Upper lobe of left lung (tissue), 6 donors: ENCODE measurements at regions not wholly inside any gene's neighbourhood (a gene's known extent, or its start where the extent isn't known, plus 50 kb on each side); places are given as distances from the start of the nearest gene placed in this dataset.

Experiments
- ATAC-seq, 2 donors: fragments of 200-7000 bp; cut with Tn5 transposase; one replicate each; pipeline ENCODE4 v1.9.1; 2022; ENCODE audit warnings: mild to moderate bottlenecking in 2 of 2, moderate library complexity in 2 of 2; ENCODE audit not compliant: low FRiP score in 2 of 2
- DNase-seq, 2 donors: peaks; one replicate each; pipeline ENCODE4 v3.0.0-alpha.2; 2019 to 2020
- H3K27ac ChIP-seq, 4 donors: fragments of 200-600 bp; sonication (generic); one replicate each; pipeline ENCODE4 v1.5.1; 2016 to 2019
- H3K27me3 ChIP-seq, 4 donors: fragments of 200-600 bp; sonication (generic); one replicate each; pipeline ENCODE4 v1.5.1; 2017 to 2019
- H3K36me3 ChIP-seq, 4 donors: fragments of 200-600 bp; sonication (generic); one replicate each; pipeline ENCODE4 v1.5.1; 2016 to 2019
- H3K4me1 ChIP-seq, 4 donors: fragments of 200-600 bp; sonication (generic); one replicate each; pipeline ENCODE4 v1.5.1; 2018 to 2019
- H3K4me3 ChIP-seq, 4 donors: fragments of 200-600 bp; sonication (generic); one replicate each; pipeline ENCODE4 v1.5.1; 2017 to 2019; ENCODE audit warnings: mild to moderate bottlenecking in 2 of 4, moderate library complexity in 1 of 4
- H3K9me3 ChIP-seq, 4 donors: fragments of 200-600 bp; sonication (generic); one replicate each; pipeline ENCODE4 v1.5.1; 2018 to 2019
- EP300 ChIP-seq, 4 donors: sonication (generic); formaldehyde crosslinking; IDR thresholded peaks; one replicate each; pipeline ENCODE4 v1.5.1; 2017; ENCODE audit warnings: antibody characterized with exemption in 4 of 4, control low read depth in 2 of 4
- POLR2A ChIP-seq, 4 donors: fragments of 450-650 bp; IDR thresholded peaks; one replicate each; pipeline ENCODE4 v1.5.1; 2016 to 2017; ENCODE audit warnings: antibody characterized with exemption in 4 of 4, mild to moderate bottlenecking in 2 of 4
- POLR2AphosphoS5 ChIP-seq, 2 donors: sonication (generic); formaldehyde crosslinking; IDR thresholded peaks; one replicate each; pipeline ENCODE4 v1.5.1; 2017; ENCODE audit warnings: antibody characterized with exemption in 2 of 2
- WGBS, 2 donors: methylation state at CpG; one replicate each; pipeline ENCODE4 v1.1.5; 2017 to 2018; 5-methylcytosine and 5-hydroxymethylcytosine counted together
- TF ChIP-seq, protein P1 (sequence below), 6 experiments: fragments of 450-650 bp in 4 of 6; fragments of 200-600 bp in 2 of 6; sonication (generic) in 2 of 6; IDR thresholded peaks; one replicate each; pipeline ENCODE4 v1.5.1; 2016 to 2019; ENCODE audit warnings: antibody characterized with exemption in 6 of 6
- donor health status: DM: no; HTN: no; CAD: no; lungs with moderate emphysema.
- donor health status: DM: no; HTN: yes; CAD: no; lungs with severe emphysema.

DNA sequence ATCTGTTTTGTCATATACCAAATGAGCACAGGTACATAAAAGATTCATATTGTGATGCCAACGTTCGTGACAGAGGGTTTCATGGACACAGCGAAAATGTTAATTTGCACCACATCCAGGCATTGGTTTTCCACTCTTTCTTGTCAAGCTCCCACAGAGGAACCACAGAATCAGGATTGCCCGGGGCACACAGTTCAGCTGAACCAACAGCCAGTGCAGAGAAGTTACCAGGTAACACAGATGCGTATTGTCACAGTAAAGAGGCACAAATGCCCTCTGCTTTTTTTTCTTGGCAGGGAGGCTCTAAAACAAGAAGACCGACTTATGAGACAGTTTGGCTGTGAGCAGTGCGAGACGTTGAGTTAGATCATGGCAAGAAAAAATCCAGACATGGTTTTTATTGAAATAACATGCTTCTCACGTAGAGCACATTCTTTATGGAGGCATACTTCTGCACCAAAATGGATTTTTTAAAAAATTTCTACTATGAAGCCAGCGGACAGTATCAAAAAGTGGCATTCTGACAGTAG is 331.1 kb upstream of the KIAA1217 start:
- Histone ChIP-seq H3K4me3 (no peak overlapping the region), H3K27me3 (no peaks in the 10 kb centered on the region), H3K9me3 (no peaks in the 10 kb centered on the region), H3K36me3 (no peaks in the 10 kb centered on the region), H3K4me1 (no peaks in the 10 kb centered on the region), H3K27ac (no peak overlapping the region)
- ATAC-seq (no peak), DNase-seq (no peak)
- TF ChIP-seq, protein P1, sequence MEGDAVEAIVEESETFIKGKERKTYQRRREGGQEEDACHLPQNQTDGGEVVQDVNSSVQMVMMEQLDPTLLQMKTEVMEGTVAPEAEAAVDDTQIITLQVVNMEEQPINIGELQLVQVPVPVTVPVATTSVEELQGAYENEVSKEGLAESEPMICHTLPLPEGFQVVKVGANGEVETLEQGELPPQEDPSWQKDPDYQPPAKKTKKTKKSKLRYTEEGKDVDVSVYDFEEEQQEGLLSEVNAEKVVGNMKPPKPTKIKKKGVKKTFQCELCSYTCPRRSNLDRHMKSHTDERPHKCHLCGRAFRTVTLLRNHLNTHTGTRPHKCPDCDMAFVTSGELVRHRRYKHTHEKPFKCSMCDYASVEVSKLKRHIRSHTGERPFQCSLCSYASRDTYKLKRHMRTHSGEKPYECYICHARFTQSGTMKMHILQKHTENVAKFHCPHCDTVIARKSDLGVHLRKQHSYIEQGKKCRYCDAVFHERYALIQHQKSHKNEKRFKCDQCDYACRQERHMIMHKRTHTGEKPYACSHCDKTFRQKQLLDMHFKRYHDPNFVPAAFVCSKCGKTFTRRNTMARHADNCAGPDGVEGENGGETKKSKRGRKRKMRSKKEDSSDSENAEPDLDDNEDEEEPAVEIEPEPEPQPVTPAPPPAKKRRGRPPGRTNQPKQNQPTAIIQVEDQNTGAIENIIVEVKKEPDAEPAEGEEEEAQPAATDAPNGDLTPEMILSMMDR (IDR thresholded peaks at IDR 0.05) = no peak
- TF ChIP-seq POLR2AphosphoS5 (IDR thresholded peaks at IDR 0.05) (no peak), POLR2A (IDR thresholded peaks at IDR 0.05) (no peak), EP300 (IDR thresholded peaks at IDR 0.05) (no peak)
- WGBS, 2 donors = 81 to 94% methylated on average over 10 of the region's 10 CpGs

DNA sequence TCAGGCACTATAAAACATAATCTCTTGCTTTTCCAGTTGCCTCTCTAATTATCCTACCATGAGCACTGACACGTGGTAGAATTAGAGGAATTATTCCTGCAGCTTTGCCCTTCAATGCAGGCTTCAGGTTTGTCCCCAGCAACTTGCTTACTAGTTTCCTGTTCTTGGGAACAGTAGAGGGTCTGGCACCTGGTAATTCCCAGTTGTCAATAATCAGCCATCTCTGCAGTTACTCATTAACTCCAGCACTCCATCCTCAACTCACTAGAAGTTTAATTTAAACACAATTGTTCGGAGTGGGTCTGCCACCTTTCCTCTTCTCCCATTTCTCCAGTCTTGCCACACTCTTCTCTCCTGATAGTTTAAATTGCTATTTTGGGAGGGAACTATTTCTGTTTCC is 324.3 kb upstream of the KIAA1217 start:
- no peak for TF ChIP-seq POLR2AphosphoS5 (IDR thresholded peaks at IDR 0.05)
- TF ChIP-seq POLR2A (IDR thresholded peaks at IDR 0.05) = no peak
- no peak for TF ChIP-seq EP300 (IDR thresholded peaks at IDR 0.05)
- TF ChIP-seq, protein P1 (IDR thresholded peaks at IDR 0.05) = no peak
- Histone ChIP-seq H3K4me3 (no peak overlapping the region), H3K4me1 (no peaks in the 10 kb centered on the region), H3K27ac (no peak overlapping the region), H3K36me3 (no peaks in the 10 kb centered on the region), H3K9me3 (no peaks in the 10 kb centered on the region), H3K27me3 (no peaks in the 10 kb centered on the region)
- ATAC-seq = no peak
- DNase-seq = no peak
- 51 to 62% methylated on average over 2 of the region's 2 CpGs for whole genome bisulfite sequencing, 2 donors

GRCh38 chr10:23885853-23886252 is 323.1 kb upstream of the KIAA1217 start:
- no peaks in the 10 kb centered on the region for H3K9me3 ChIP-seq
- H3K4me1 ChIP-seq = no peaks in the 10 kb centered on the region
- no peak for DNase-seq
- no peak for ATAC-seq
- WGBS, 2 donors = 65% methylated on average over 5 of the region's 5 CpGs
- TF ChIP-seq, protein P1 (IDR thresholded peaks at IDR 0.05) = no peak
- TF ChIP-seq POLR2AphosphoS5 (IDR thresholded peaks at IDR 0.05) = no peak
- TF ChIP-seq POLR2A (IDR thresholded peaks at IDR 0.05) = no peak
- no peak for TF ChIP-seq EP300 (IDR thresholded peaks at IDR 0.05)
- no peak overlapping the region for H3K27ac ChIP-seq
- H3K36me3 ChIP-seq = no peaks in the 10 kb centered on the region
- no peaks in the 10 kb centered on the region for H3K27me3 ChIP-seq
- H3K4me3 ChIP-seq = no peak overlapping the region

DNA sequence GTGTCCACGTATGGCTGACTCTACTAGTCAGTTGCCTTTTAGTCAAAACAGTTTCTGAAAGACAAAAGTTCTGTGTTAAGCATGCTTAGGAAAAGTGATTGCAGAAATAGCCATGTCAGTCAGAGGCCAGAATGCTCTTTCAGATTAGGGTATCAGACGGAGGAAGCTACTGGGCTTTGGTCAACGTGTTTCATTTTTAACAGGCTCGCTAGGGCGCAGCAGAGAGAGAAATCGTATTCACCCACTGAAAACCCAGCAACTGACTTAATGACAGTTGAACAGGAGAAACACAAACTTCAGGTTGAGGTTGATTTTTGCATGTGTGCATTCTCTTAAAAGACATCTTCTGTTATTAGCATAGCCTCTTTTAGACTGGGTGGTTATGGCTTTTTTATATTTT is 322.6 kb upstream of the KIAA1217 start:
- Histone ChIP-seq H3K4me3 (no peak overlapping the region), H3K36me3 (no peaks in the 10 kb centered on the region), H3K9me3 (no peaks in the 10 kb centered on the region), H3K27me3 (no peaks in the 10 kb centered on the region), H3K4me1 (no peaks in the 10 kb centered on the region), H3K27ac (no peak overlapping the region)
- no peak for TF ChIP-seq POLR2AphosphoS5 (IDR thresholded peaks at IDR 0.05)
- TF ChIP-seq EP300 (IDR thresholded peaks at IDR 0.05) = no peak
- no peak for TF ChIP-seq POLR2A (IDR thresholded peaks at IDR 0.05)
- TF ChIP-seq, protein P1 (IDR thresholded peaks at IDR 0.05) = no peak
- ATAC-seq = no peak
- DNase-seq = no peak
- WGBS, 2 donors = 60 to 70% methylated on average over 6 of the region's 6 CpGs

DNA sequence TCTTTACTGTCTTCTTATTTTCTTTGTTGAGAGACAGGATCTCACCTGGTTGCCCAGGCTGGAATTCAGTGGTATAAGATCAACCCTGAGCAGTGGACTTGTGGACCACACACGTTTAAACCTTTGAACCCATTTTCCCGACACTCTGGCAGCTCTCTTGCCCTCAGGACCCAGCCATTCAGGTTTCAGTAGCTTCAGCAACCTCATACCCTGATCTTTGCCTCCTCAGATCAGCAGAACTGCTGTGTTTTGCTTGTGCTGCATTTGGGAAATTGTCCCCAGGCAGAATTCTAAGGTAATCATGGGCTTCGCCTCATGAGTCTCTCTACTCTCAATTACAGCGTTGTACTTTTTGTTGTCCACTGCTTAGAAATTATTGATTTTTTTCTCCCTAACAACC is 317.6 kb upstream of the KIAA1217 start:
- Histone ChIP-seq H3K4me3 (no peak overlapping the region), H3K36me3 (no peaks in the 10 kb centered on the region), H3K9me3 (no peaks in the 10 kb centered on the region), H3K4me1 (no peaks in the 10 kb centered on the region), H3K27me3 (no peaks in the 10 kb centered on the region), H3K27ac (no peak overlapping the region)
- TF ChIP-seq POLR2A (IDR thresholded peaks at IDR 0.05) (no peak), EP300 (IDR thresholded peaks at IDR 0.05) (no peak), POLR2AphosphoS5 (IDR thresholded peaks at IDR 0.05) (no peak)
- TF ChIP-seq, protein P1 (IDR thresholded peaks at IDR 0.05) = no peak
- 89 to 96% methylated on average over 4 of the region's 4 CpGs for WGBS, 2 donors
- DNase-seq (no peak), ATAC-seq (no peak)
